Brain microvascular endothelial cell (primary cell): ENCODE measurements at regions not wholly inside any gene's neighbourhood (a gene's known extent, or its start where the extent isn't known, plus 50 kb on each side); places are given as distances from the start of the nearest gene placed in this dataset.

Experiments
- DNase-seq: peaks from one replicate; pipeline ENCODE4 v3.0.0-alpha.2; 2020
- H3K27ac ChIP-seq: fragments of 250-450 bp; sonication (Bioruptor Pico); 2 replicates; pipeline ENCODE4 v1.5.1; 2020; ENCODE audit warnings: mild to moderate bottlenecking, moderate library complexity
- H3K27me3 ChIP-seq: fragments of 250-450 bp; sonication (Bioruptor Pico); replicated peaks from 2 replicates; pipeline ENCODE4 v1.5.1; 2020; ENCODE audit warnings: mild to moderate bottlenecking
- H3K36me3 ChIP-seq: fragments of 250-450 bp; sonication (Bioruptor Pico); replicated peaks from 2 replicates; pipeline ENCODE4 v1.5.1; 2020; ENCODE audit warnings: mild to moderate bottlenecking
- H3K4me3 ChIP-seq: 2 replicates; pipeline ENCODE4 v1.5.1; 2011; ENCODE audit warnings: low read depth, mild to moderate bottlenecking, control low read depth, low read length, moderate library complexity
- CTCF ChIP-seq: IDR thresholded peaks from 2 replicates; pipeline ENCODE4 v1.5.1; 2011; ENCODE audit warnings: low read depth, mild to moderate bottlenecking, moderate library complexity, low read length, control low read depth, inconsistent platforms; ENCODE audit errors: missing control alignments
- in situ Hi-C: cut with HindIII; loops from 2 replicates; pipeline ENCODE4 v1.10.0; 2017; ENCODE audit warnings: low sequenced_read_pairs, low pct_ligation_motif_present

DNA sequence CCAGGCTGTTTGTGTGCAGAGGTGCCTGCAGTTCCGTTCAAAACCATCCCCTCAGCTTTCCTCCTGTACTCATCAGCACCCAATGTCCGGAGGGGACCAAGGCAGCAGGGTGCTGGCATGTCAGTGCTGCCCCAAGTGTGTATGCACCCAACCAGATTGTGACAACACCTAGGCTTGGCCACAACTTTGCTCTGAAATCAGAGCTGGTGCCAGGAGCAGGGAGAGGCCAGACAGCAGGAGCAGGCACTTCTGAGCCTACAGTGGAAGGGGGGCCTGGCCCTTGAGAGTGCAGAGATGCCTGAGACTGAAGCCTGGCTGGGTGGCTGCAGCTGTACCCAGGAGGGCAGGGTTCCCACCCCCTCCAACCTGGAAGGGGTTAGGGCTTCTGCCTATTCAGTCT is 56.5 kb upstream of the RASGEF1B start:
- Histone ChIP-seq H3K36me3 (no peaks in the 10 kb centered on the region), H3K4me3 (no peak overlapping the region), H3K27me3 (no peaks in the 10 kb centered on the region), H3K27ac (no peak overlapping the region)
- TF ChIP-seq CTCF = no peak
- DNase-seq = no peak
- in situ Hi-C loops = no loop called here

GRCh38 chr4:81527709-81528108 is 56.0 kb upstream of the RASGEF1B start:
- DNase-seq = no peak
- Histone ChIP-seq H3K36me3 (no peaks in the 10 kb centered on the region), H3K27me3 (no peaks in the 10 kb centered on the region), H3K27ac (no peak overlapping the region), H3K4me3 (no peak overlapping the region)
- no peak for TF ChIP-seq CTCF
- in situ Hi-C loops = no loop called here

DNA sequence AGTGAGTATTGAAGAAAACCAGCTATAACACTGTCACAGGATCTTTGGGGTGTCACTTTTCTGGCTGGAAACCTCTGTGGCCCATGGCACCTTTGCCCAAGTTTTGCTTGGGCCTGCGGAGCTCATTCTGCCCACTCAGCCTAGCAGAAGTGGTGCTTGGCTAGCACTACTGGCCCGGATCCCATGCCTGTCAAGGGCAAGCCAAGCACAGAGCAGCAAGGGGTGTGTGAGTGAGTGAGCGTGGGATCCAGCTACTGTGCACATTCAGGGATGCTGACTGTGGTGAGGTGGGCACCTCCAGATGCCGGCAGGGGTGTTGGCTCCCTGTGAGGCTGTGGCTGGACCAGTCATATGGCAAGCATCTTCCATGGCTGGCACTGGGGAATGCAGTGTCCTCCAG is 55.4 kb upstream of the RASGEF1B start:
- DNase-seq = no peak
- no peaks in the 10 kb centered on the region for H3K27me3 ChIP-seq
- TF ChIP-seq CTCF = no peak
- no peak overlapping the region for H3K4me3 ChIP-seq
- no peak overlapping the region for H3K27ac ChIP-seq
- H3K36me3 ChIP-seq = no peaks in the 10 kb centered on the region
- in situ Hi-C loops = no loop called here

- TF ChIP-seq CTCF = no peak
- in situ Hi-C loops = no loop called here
- DNase-seq = no peak
Observed at GRCh38 chr4:81526706-81527105, 55.0 kb upstream of the RASGEF1B start.

GRCh38 chr4:81523672-81524327 is 52.1 kb upstream of the RASGEF1B start:
- DNase-seq = no peak
- no peak overlapping the region for H3K4me3 ChIP-seq
- H3K27me3 ChIP-seq = no peaks in the 10 kb centered on the region
- H3K27ac ChIP-seq = no peak overlapping the region
- in situ Hi-C loops = no loop called here
- no peak for TF ChIP-seq CTCF
- H3K36me3 ChIP-seq = no peaks in the 10 kb centered on the region

More at GRCh38 chr4:81526706-81527105, 55.0 kb upstream of the RASGEF1B start:
- Histone ChIP-seq H3K4me3 (no peak overlapping the region), H3K36me3 (no peaks in the 10 kb centered on the region), H3K27me3 (no peaks in the 10 kb centered on the region), H3K27ac (no peak overlapping the region)

GRCh38 chr4:81522711-81523110 is 51.0 kb upstream of the RASGEF1B start:
- Histone ChIP-seq H3K4me3 (no peak overlapping the region), H3K36me3 (no peaks in the 10 kb centered on the region), H3K27ac (no peak overlapping the region), H3K27me3 (no peaks in the 10 kb centered on the region)
- DNase-seq = no peak
- no peak for TF ChIP-seq CTCF
- in situ Hi-C loops = no loop called here
